ENCODE measurements at regions not wholly inside any gene's neighbourhood (a gene's known extent, or its start where the extent isn't known, plus 50 kb on each side); places are given as distances from the start of the nearest gene placed in this dataset.

GRCh38 chr14:39868251-39868650, 436.0 kb upstream of the FBXO33 start:
- Histone ChIP-seq H3K9ac (ENCODE audit: low read length) (no peak overlapping the region), H3K4me1 (ENCODE audit: control insufficient read depth, insufficient read depth, low read length) (peaks cover 6% of the 10 kb centered on the region), H3K9me3 (ENCODE audit: control insufficient read depth, insufficient read depth, low read depth, low read length) (no peaks in the 10 kb centered on the region), H3K4me3 (ENCODE audit: low read depth, low read length) (no peak overlapping the region), H3K27ac (ENCODE audit: low read depth, low read length) (no peak overlapping the region), H3K36me3 (ENCODE audit: control insufficient read depth, insufficient read depth, low read length) (no peaks in the 10 kb centered on the region), H3K27me3 (ENCODE audit: control insufficient read depth, insufficient read depth, low read length) (no peaks in the 10 kb centered on the region)

DNA sequence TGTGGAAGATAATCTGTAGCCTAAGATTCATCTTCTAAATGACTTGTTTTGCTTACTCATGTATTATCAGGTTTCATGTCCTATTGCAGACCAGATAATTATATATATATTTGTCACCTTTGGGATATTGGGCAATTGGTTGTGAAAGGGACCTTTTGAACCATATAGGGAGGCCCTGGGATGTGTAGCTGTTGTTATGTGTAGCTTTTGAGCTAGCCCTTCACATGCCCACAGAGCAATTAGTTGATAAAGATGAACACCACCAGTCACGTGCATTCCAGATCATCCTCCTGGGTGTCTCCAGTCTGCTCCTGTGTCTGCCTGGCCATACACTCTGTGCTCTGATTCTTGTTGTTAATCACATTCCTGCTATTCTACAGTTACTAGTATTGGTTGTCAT, 431.2 kb upstream of the FBXO33 start:
- no peak overlapping the region for H3K4me3 ChIP-seq (ENCODE audit: low read depth, low read length)
- no peaks in the 10 kb centered on the region for H3K27me3 ChIP-seq (ENCODE audit: control insufficient read depth, insufficient read depth, low read length)
- H3K4me1 ChIP-seq (ENCODE audit: control insufficient read depth, insufficient read depth, low read length), result peaks cover 3% of the 10 kb centered on the region
- H3K9ac ChIP-seq (ENCODE audit: low read length), result no peak overlapping the region
- H3K9me3 ChIP-seq (ENCODE audit: control insufficient read depth, insufficient read depth, low read depth, low read length), result no peaks in the 10 kb centered on the region
- no peaks in the 10 kb centered on the region for H3K36me3 ChIP-seq (ENCODE audit: control insufficient read depth, insufficient read depth, low read length)
- H3K27ac ChIP-seq (ENCODE audit: low read depth, low read length), result no peak overlapping the region

DNA sequence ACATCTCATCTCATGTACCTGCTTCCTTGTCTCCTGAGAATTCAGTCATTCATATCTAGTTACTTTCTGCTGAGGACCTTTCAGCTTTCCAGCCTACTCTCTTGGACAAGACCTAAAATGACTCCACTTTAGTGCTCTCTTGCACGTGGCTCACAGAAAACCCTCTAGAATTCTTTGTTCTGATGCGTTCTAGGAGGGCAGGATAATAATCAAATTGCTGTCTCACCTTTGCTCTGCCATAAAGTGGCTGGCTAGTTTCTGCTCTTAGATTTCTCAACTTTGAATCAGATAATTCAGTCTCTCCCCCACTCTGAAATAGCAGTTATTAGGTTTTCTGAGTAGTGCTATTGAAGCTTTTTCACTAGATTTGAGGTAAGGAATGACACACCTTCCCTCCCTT, 429.5 kb upstream of the FBXO33 start:
- Histone ChIP-seq H3K27ac (ENCODE audit: low read depth, low read length) (no peak overlapping the region), H3K9me3 (ENCODE audit: control insufficient read depth, insufficient read depth, low read depth, low read length) (no peaks in the 10 kb centered on the region), H3K4me1 (ENCODE audit: control insufficient read depth, insufficient read depth, low read length) (no peaks in the 10 kb centered on the region; the same call in 1 of the 2 replicates), H3K4me3 (ENCODE audit: low read depth, low read length) (no peak overlapping the region), H3K36me3 (ENCODE audit: control insufficient read depth, insufficient read depth, low read length) (no peaks in the 10 kb centered on the region), H3K27me3 (ENCODE audit: control insufficient read depth, insufficient read depth, low read length) (no peaks in the 10 kb centered on the region), H3K9ac (ENCODE audit: low read length) (no peak overlapping the region)

- Histone ChIP-seq H3K4me3 (ENCODE audit: low read depth, low read length) (no peak overlapping the region), H3K36me3 (ENCODE audit: control insufficient read depth, insufficient read depth, low read length) (no peaks in the 10 kb centered on the region), H3K27me3 (ENCODE audit: control insufficient read depth, insufficient read depth, low read length) (no peaks in the 10 kb centered on the region), H3K9ac (ENCODE audit: low read length) (no peak overlapping the region), H3K9me3 (ENCODE audit: control insufficient read depth, insufficient read depth, low read depth, low read length) (no peaks in the 10 kb centered on the region), H3K27ac (ENCODE audit: low read depth, low read length) (no peak overlapping the region), H3K4me1 (ENCODE audit: control insufficient read depth, insufficient read depth, low read length) (no peaks in the 10 kb centered on the region; the same call in 1 of the 2 replicates)
These were observed 429.0 kb upstream of the FBXO33 start for GRCh38 chr14:39861229-39861600.

- no peaks in the 10 kb centered on the region for H3K36me3 ChIP-seq (ENCODE audit: control insufficient read depth, insufficient read depth, low read length)
- H3K27me3 ChIP-seq (ENCODE audit: control insufficient read depth, insufficient read depth, low read length), result no peaks in the 10 kb centered on the region
- H3K4me3 ChIP-seq (ENCODE audit: low read depth, low read length), result no peak overlapping the region
- H3K9me3 ChIP-seq (ENCODE audit: control insufficient read depth, insufficient read depth, low read depth, low read length), result no peaks in the 10 kb centered on the region
- H3K27ac ChIP-seq (ENCODE audit: low read depth, low read length), result no peak overlapping the region
- no peak overlapping the region for H3K9ac ChIP-seq (ENCODE audit: low read length)
- no peaks in the 10 kb centered on the region; the same call in 1 of the 2 replicates for H3K4me1 ChIP-seq (ENCODE audit: control insufficient read depth, insufficient read depth, low read length)
These were observed 428.5 kb upstream of the FBXO33 start for GRCh38 chr14:39860596-39861228.

DNA sequence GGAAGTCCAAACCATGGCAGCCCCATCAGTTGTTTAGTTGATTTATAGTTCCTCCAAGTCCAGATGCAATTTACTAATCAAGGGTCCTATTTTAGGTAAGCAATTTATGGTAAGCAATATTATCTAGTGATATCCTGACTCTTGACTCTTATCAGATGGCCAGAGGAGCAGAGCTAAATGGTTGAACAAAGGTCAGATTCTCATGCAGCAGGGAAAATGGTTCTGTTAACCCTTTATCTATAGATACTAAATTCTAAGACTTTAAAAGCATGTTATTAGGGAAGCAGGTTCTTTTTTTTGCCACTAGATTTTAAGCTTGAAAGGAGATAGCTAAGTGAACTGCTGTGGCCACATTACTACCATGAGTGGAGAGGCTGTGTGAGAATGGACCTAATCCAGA, 427.1 kb upstream of the FBXO33 start:
- Histone ChIP-seq H3K4me1 (ENCODE audit: control insufficient read depth, insufficient read depth, low read length) (no peaks in the 10 kb centered on the region; the same call in 1 of the 2 replicates), H3K4me3 (ENCODE audit: low read depth, low read length) (no peak overlapping the region), H3K27ac (ENCODE audit: low read depth, low read length) (no peak overlapping the region), H3K36me3 (ENCODE audit: control insufficient read depth, insufficient read depth, low read length) (no peaks in the 10 kb centered on the region), H3K27me3 (ENCODE audit: control insufficient read depth, insufficient read depth, low read length) (no peaks in the 10 kb centered on the region), H3K9me3 (ENCODE audit: control insufficient read depth, insufficient read depth, low read depth, low read length) (no peaks in the 10 kb centered on the region), H3K9ac (ENCODE audit: low read length) (no peak overlapping the region)

GRCh38 chr14:39857376-39858055, 425.3 kb upstream of the FBXO33 start:
- no peaks in the 10 kb centered on the region for H3K9me3 ChIP-seq (ENCODE audit: control insufficient read depth, insufficient read depth, low read depth, low read length)
- no peak overlapping the region for H3K9ac ChIP-seq (ENCODE audit: low read length)
- H3K4me1 ChIP-seq (ENCODE audit: control insufficient read depth, insufficient read depth, low read length), result no peaks in the 10 kb centered on the region; the same call in 1 of the 2 replicates
- no peak overlapping the region for H3K27ac ChIP-seq (ENCODE audit: low read depth, low read length)
- no peaks in the 10 kb centered on the region for H3K36me3 ChIP-seq (ENCODE audit: control insufficient read depth, insufficient read depth, low read length)
- H3K27me3 ChIP-seq (ENCODE audit: control insufficient read depth, insufficient read depth, low read length), result no peaks in the 10 kb centered on the region
- H3K4me3 ChIP-seq (ENCODE audit: low read depth, low read length), result no peak overlapping the region

DNA sequence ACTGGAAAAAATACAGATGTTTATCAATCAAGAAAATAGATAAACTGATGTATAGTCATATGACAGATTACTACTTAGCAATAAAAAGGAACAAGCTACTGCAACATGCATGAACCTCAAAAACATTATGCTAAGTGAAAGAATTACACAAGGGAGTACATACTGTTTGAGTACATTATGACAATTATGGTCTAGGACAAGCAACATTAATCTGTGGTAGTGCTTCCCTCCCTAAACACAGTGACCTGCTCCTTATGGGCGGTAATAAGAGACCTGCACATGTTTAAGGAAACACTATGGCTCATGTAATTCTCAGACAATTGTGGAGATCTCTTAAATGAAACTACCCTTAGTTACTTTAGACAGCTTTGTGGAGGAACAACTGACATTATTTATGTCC, 421.2 kb upstream of the FBXO33 start:
- no peak overlapping the region for H3K9ac ChIP-seq (ENCODE audit: low read length)
- no peaks in the 10 kb centered on the region for H3K9me3 ChIP-seq (ENCODE audit: control insufficient read depth, insufficient read depth, low read depth, low read length)
- no peaks in the 10 kb centered on the region for H3K4me1 ChIP-seq (ENCODE audit: control insufficient read depth, insufficient read depth, low read length)
- no peaks in the 10 kb centered on the region for H3K36me3 ChIP-seq (ENCODE audit: control insufficient read depth, insufficient read depth, low read length)
- H3K27me3 ChIP-seq (ENCODE audit: control insufficient read depth, insufficient read depth, low read length), result no peaks in the 10 kb centered on the region
- H3K27ac ChIP-seq (ENCODE audit: low read depth, low read length), result no peak overlapping the region
- no peak overlapping the region for H3K4me3 ChIP-seq (ENCODE audit: low read depth, low read length)

GRCh38 chr14:39851202-39851601, 419.0 kb upstream of the FBXO33 start:
- no peak overlapping the region for H3K27ac ChIP-seq (ENCODE audit: low read depth, low read length)
- no peak overlapping the region for H3K4me3 ChIP-seq (ENCODE audit: low read depth, low read length)
- H3K9ac ChIP-seq (ENCODE audit: low read length), result no peak overlapping the region
- H3K9me3 ChIP-seq (ENCODE audit: control insufficient read depth, insufficient read depth, low read depth, low read length), result no peaks in the 10 kb centered on the region
- no peaks in the 10 kb centered on the region for H3K4me1 ChIP-seq (ENCODE audit: control insufficient read depth, insufficient read depth, low read length)
- H3K36me3 ChIP-seq (ENCODE audit: control insufficient read depth, insufficient read depth, low read length), result no peaks in the 10 kb centered on the region
- no peaks in the 10 kb centered on the region for H3K27me3 ChIP-seq (ENCODE audit: control insufficient read depth, insufficient read depth, low read length)

DNA sequence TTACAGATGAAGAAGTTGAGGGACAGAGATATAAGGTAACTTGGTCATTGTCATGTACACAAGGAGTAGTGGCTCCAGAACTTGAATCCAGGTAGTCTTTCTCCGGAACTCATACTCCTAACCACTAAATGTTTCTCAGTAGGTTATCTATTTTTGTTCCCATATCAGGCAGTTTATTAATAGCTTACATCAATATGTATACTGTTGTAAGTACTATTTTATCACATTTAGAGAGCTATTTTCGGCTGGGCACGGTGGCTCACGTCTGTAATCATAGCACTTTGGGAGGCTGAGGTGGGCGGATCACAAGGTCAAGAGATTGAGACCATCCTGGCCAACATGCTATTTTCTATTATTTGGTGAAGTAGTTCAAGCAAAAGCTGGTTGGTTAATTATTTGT, 415.6 kb upstream of the FBXO33 start:
- no peaks in the 10 kb centered on the region for H3K4me1 ChIP-seq (ENCODE audit: control insufficient read depth, insufficient read depth, low read length)
- no peaks in the 10 kb centered on the region for H3K36me3 ChIP-seq (ENCODE audit: control insufficient read depth, insufficient read depth, low read length)
- H3K27me3 ChIP-seq (ENCODE audit: control insufficient read depth, insufficient read depth, low read length), result no peaks in the 10 kb centered on the region
- H3K27ac ChIP-seq (ENCODE audit: low read depth, low read length), result no peak overlapping the region
- H3K9me3 ChIP-seq (ENCODE audit: control insufficient read depth, insufficient read depth, low read depth, low read length), result no peaks in the 10 kb centered on the region
- no peak overlapping the region for H3K4me3 ChIP-seq (ENCODE audit: low read depth, low read length)
- no peak overlapping the region for H3K9ac ChIP-seq (ENCODE audit: low read length)

GRCh38 chr14:39847194-39847593, 415.0 kb upstream of the FBXO33 start:
- H3K27me3 ChIP-seq (ENCODE audit: control insufficient read depth, insufficient read depth, low read length), result no peaks in the 10 kb centered on the region
- no peaks in the 10 kb centered on the region for H3K4me1 ChIP-seq (ENCODE audit: control insufficient read depth, insufficient read depth, low read length)
- H3K9ac ChIP-seq (ENCODE audit: low read length), result no peak overlapping the region
- H3K4me3 ChIP-seq (ENCODE audit: low read depth, low read length), result no peak overlapping the region
- no peak overlapping the region for H3K27ac ChIP-seq (ENCODE audit: low read depth, low read length)
- no peaks in the 10 kb centered on the region for H3K9me3 ChIP-seq (ENCODE audit: control insufficient read depth, insufficient read depth, low read depth, low read length)
- no peaks in the 10 kb centered on the region for H3K36me3 ChIP-seq (ENCODE audit: control insufficient read depth, insufficient read depth, low read length)

All from HUES6 (cell line).